ENCODE measurements at regions not wholly inside any gene's neighbourhood (a gene's known extent, or its start where the extent isn't known, plus 50 kb on each side); places are given as distances from the start of the nearest gene placed in this dataset.
"Not testable (repeated sequence)": the region's sequence is repeated elsewhere in the genome, so short reads cannot be mapped to it uniquely, and the experiment has no call there.

DNA sequence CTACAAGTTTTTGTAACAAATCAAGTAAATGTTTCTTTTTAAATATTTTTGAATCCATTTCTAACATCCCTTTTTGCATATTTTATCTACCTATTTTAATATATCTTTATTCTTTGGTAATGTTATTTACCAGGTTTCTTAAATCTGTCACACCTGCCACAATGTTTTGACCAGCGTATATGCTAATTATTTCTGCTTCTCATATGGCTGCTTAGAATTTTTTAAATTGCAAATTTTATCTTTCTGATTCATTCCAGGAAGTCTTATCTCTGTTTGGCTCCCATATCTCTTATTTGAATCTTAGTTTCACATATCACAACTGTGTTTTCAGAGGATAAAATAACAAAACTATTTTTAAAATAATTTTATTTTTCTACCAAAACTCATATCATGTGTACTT is 1411.1 kb downstream of the KCNT2 start:
- DNase-seq (ENCODE audit: low spot score) = no peak

DNA sequence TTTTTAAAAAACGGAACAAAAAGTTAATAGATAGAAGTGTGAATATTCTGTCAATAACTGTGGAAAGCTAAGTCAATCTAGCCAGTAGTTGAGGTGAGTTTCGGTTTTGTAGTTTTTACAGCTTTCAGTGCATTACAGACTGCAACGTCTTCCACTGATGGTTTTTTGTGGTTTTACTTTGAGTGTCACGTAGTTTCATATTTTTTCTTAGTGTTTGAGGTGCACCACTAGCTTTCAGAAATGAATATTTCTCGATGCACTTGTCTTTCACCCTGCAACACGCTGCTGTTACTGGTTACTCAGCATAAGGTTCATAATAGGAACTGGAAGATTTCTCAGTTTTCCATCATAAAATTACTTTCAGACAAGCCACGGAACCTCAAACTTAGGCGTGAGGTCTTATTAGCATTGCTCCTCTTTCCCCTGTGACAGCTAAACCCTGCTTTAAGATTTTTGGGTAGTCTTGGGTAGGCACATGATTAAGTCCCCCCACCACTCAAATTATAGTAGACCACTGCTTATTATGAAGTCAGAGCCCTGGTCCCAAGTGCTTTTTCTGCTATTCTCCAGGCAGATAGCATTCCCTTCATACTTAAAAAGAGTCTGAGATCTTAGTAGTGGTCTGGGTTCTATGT is 1412.7 kb downstream of the KCNT2 start:
- no peak for DNase-seq (ENCODE audit: low spot score)

DNA sequence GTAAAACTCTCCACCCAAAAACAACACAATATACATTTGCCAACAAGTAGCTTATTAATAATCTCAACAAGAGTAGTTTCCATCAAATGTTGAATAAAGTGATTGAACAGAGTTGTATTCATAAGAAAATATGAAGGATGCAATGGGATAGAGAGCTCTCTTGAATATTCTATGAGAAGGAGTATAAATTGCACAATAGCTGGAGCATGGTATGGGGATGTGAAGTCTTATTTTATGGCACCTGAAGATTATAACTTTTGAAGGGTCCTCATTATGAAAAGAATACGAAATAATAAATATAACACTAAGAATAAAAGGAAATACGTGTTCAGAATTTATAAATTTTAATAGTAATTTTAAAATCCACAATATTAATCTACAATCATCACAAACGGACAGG is 1415.1 kb downstream of the KCNT2 start:
- no peak for DNase-seq (ENCODE audit: low spot score)

DNA sequence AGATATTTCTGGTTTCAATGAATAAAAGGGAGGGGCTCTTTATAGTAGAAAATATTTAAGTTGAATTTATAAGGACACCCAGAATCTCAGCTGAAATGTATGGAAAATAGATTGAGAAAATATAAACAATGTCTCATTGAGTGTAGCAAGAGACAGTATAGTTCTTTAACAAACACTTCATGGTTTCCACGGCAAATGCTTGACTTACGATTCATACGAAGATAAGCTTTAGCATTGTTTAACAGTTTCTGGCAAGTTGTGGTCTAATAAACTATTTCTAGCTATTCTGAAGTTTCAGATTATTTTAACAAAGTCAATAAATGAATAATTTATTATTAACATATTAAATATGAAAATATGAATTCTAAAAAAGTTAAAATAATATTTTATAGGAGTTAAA is 1419.4 kb downstream of the KCNT2 start:
- DNase-seq (ENCODE audit: low spot score) = no peak

DNA sequence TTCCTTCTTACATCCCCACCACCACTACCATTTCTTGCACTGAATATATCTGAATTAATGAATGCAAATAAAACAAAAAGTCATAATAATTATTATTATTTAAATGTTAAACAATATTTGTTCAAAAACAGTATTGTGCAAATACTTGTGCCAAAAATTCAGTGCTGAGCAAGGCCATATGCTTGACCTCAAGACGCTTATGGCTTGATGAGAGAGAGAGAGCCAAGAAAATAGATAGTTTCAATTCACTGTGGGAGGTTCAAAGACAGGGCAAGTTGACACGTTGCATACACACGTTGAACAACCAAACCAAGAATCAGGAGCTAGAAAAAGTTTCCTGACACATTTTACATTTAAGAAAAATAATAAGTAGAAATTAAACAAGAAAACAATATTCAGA is 1421.7 kb downstream of the KCNT2 start:
- DNase-seq (ENCODE audit: low spot score) = no peak

DNA sequence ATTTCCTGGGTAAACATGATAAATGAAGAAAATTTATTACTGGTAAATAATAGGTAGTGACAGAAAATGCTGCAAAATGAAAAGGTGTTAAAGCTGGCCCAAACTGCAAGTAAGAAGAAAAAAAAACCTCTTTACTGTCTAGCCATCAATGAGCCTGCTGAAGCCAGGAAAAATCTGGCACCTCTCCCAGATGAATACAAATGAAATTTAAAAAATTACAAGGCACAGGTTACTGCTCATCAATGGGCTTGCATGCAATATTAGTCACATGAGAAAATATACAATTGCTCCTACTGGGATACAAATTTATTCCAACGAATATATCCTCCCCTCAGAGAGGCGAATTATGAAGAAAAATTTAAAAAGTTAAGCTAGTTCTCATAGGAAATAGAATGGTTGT is 1422.5 kb downstream of the KCNT2 start:
- DNase-seq (ENCODE audit: low spot score) = no peak

DNA sequence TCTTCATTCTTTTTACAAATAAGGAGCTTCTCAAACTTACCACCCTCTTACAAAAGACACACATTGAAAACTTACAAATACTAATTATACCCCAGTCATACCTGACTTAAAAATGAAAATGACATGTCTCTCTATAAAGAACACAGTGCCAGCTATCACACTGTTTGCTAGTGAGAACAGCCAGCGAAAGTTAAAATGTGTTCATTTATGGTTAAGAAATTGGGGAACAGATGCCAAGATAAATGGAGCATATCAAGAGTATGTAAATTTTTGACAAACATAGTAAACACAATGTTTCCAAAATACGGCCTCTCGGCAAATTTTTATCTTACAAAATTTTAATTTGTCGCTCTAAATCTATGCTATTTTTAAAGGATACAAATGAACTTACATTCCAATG is 1422.9 kb downstream of the KCNT2 start:
- no peak for DNase-seq (ENCODE audit: low spot score)

DNA sequence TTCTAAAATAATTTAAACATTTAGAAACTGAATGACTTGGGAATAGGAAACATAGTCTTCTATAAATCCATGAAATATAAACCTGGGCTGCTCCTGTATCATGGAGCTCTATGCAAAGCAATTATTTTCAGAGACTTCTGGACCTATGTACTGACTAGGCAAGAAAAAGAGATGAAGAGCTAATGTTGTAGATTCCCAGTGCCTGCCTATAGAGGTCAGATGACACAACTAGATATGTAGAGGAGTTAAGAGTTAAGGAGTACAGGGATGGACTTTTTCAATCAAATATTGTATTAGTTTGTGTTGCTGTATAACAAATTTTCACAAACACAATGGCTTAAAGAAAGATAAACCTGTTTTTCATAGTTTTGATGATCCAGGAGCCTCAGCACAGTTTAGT is 1434.5 kb downstream of the KCNT2 start:
- DNase-seq (ENCODE audit: low spot score) = no peak

DNA sequence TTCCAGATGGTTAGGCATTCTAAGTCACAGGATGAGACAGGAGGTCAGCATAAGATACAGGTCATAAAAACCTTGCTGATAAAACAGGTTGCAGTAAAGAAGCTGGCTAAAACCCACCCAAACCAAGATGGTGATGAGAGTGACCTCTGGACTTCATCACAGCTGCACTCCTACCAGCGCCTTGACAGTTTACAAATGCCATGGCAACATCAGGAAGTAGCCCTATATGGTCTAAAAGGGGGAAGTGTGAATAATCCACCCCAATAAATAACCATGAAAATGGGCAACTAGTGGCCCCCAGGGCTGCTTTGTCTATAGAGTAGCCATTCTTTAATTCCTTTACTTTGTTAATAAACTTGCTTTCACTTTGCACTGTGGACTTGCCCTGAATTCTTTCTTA is 1448.4 kb downstream of the KCNT2 start:
- DNase-seq (ENCODE audit: low spot score) = not testable (repeated sequence)

DNA sequence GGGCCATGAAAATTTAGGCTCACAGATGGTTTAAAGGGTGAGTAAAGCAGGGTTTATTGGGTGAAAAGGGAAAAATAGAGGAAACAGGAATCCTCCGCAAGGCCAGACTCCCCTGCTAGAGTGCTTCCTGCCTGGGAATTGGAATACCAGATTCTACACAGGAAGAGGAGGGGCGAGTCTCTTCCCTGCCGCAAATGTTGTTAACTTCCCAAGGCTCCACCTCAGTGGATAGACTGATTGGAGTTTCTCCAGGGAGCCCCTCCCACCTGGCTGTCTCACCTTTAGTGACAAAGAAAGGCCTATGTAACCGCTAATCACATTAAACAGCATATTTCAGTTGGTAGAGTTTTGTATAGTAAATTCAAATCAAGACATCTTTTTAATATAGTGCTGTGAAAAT is 1450.1 kb downstream of the KCNT2 start:
- no peak for DNase-seq (ENCODE audit: low spot score)

DNA sequence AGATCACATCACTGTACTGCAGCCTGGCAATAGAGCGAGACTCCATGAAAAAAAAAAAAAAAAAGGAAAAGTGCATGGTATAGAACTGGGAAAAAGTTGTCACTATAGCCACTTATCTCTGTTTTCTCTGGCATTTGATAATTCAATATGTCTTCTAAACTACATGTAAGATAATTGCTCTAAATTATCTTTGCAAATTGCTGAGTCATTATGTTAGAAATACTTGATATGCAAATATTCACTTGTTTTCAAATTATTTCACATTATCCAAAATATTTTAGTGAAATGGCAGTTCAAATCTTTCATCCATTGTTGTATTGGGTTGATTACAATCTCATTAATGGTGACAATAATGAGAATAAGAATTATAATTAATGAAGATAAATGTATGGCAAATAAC is 1455.1 kb downstream of the KCNT2 start:
- no peak for DNase-seq (ENCODE audit: low spot score)

DNA sequence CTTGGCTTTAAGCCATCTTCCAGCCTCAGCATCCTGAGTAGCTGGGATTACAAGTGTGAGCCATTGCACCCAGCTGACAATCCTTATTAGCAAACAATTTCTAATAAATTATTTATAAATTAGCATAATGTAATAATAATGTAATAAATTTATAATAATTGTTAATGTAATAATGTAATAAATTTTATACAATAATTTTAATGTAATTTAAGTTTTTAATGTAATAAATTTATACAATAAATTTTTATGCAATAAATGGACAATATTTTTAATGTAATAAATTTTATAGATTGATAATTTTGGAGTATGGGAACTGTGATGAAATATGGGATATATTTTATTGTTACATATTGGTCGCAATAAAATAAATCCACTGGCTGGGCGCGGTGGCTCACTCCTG is 1457.5 kb downstream of the KCNT2 start:
- no peak for DNase-seq (ENCODE audit: low spot score)

DNA sequence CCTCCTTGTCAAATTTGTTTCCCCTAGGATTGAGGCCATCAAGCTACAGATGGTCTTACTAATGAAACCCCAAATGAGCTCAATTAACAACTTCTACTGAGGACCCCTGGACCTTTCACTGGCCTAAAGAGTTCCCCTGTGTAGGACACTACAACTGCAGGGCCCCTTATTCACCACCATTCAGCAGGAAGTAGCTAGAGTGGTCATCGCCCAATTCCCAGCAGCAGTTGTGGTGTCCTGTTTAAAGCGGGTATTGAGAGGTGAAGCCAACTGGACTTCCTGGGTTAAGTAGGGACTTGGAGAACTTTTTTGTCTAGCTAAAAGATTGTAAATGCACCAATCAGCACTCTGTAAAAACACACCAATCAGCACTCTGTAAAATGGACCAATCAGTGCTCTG is 1466.9 kb downstream of the KCNT2 start:
- DNase-seq (ENCODE audit: low spot score) = no peak

DNA sequence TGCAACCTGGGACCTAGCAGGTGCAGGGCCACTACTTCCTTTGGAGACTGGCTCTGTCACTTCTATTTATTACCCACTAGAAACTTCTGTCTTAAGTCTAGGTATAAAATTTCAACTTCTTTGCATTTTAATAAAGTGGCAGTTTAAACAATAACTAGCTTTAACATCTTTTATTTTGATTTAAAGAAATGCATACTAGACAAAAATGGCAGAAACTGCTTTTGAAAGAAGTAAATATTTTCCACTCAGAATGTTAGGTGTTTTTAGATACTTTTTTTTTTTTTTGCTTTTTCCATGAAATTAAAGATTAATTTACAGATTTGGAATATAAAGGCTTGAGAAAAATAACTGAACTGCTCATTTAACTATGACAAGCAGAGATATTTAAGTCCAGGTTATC is 1477.6 kb downstream of the KCNT2 start:
- no peak for DNase-seq (ENCODE audit: low spot score)

DNA sequence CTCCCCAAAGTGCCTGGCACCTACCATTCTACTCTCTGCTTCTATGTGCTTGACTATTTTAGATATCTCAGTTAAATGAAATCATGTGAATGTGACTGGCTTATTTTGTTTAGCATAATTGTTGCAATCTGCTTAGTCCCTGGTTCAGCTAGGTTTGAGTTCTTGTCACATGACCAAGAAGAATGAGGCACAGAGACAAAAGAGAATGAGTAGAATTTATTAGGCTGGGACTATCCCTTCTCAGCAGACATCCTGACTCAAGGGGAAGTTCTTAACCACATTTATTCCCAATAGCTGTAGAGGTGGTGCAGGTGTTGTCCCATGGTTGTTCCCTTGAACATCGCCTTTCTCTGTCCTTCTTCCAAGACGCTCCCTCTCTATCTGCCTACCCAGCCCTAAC is 1485.7 kb downstream of the KCNT2 start:
- DNase-seq (ENCODE audit: low spot score) = no peak

DNA sequence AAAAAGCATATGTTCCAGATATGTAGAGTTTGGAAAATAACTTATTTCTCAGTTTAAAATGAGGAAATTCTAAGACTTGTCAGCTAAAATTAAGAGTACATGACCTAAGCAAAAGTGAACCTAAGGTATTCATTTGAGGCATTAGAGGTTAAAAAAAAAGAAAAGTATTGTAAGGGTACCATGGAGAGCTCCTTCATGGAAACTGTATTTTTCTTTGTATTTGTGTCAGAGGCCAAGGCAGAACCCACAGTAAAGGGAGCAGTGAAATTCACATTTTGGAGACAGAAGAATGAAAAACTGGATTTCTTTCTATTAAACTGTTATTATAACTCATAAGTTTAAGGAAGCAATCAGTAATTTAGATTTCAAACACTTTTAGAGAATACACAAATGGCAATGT is 1494.8 kb downstream of the KCNT2 start:
- no peak for DNase-seq (ENCODE audit: low spot score)

DNA sequence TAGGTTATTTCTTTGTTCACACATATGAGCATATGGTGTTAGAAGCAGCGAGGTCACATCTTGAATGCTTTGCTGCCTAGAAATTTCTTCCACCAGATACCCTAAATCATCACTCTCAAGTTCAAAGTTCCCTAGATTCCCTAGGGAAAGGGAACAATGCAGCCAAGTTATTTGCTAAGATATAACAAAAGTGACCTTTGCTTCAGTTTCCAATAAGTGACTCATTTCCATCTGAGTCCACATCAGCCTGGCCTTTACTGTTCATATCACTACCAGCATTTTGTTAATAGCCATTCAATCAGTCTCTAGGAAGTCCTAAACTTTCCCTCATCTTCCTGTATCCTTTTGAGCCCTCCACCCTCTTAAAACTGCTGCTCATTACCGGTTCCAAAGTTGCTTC is 1502.5 kb downstream of the KCNT2 start:
- no peak for DNase-seq (ENCODE audit: low spot score)

DNA sequence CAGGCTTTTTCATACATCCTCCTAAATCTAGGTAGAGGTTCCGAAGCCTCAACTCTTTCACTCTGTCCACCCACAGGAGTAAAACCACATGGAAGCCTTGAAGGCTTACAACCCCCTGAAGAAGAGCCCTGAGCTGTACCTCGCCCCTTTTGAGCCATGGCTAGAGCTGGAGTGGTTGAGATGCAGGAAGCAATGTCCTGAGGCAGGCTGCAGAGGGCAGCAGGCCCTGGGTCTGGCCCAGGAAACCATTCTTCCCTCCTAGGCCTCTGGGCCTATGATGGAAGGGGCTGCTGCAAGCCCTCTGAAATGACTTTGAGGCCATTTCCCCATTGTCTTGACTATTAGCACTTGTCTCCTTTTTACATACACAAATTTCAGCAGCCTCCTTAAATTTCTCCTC is 1503.0 kb downstream of the KCNT2 start:
- DNase-seq (ENCODE audit: low spot score) = no peak

DNA sequence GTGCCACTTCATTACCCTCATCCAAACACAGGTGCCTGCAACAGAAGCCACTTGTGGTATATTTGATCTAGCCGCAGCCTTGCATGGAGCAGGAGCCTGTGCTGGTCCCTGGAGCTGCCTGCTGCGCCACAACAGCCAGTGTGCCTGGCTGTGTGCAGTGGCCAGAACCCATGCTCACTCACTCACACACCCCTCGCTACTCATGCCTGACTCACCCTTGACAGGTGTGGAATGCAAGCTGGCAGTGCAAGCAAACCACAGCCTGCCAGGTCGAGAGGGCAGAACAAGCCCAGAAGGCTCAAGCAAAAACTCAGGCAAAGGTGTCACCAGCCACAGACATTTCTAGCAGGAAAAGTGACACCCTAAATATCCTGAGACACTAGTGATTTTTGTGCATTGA is 1510.9 kb downstream of the KCNT2 start:
- no peak for DNase-seq (ENCODE audit: low spot score)

DNA sequence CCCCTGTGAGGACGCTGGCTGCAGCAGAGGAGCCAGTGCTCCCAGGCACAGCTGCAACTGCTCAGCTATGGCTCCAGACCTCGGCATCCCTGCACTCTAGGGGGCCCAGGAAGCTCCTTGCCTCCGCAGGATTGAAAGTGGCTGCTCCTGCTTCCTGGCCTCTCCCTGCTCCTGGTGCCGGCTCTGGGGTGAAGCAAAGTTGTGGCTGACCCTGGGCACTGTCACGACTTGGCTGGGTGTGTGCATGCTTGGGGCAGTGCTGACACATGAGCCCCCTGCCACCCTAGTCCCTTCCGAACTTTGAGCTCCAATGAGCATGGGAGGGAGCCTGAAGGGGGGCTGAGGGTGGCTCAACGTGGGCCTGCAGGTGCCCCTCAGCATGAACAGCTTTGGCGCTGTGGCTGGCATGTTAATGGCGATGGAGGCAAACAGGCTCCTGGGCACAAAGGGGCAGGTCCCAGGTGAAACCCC is 1512.2 kb downstream of the KCNT2 start:
- no peak for DNase-seq (ENCODE audit: low spot score)

DNA sequence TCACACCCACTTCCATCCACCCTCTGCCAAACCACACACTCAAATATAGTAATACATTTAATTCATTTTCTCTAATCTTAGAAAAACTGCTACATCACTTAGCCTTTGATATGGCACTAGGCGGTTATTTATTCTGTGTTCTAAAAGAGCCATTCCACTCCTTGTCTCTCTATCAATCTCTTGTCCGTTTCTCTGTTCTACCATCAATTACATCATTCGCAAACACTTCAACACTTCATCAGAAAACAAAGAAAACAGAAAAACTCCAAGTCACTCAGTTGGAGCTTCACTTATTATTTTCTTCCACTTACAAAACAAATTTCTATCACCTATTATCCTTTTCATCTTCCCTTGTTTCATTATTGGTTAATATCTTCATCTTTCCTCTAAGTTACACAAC is 1523.0 kb downstream of the KCNT2 start:
- no peak for DNase-seq (ENCODE audit: low spot score)

DNA sequence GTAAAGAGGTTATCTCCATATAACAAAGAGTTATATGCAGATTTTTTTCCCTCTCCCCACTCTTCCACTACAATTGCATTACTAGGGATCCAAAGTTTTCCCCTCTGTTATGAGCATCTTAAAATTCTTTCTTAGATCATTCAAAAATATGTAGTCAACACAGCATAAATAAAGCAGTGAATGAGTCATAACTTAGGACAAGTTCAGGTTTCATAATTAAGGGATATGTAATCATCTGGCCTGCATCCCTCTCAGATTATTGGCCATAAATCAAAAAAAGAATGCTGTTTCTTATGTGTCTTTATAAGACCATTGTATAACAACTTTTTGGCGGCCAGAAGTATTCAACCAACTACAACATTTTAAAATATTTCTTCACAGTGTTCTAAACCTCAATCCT is 1526.1 kb downstream of the KCNT2 start:
- no peak for DNase-seq (ENCODE audit: low spot score)

DNA sequence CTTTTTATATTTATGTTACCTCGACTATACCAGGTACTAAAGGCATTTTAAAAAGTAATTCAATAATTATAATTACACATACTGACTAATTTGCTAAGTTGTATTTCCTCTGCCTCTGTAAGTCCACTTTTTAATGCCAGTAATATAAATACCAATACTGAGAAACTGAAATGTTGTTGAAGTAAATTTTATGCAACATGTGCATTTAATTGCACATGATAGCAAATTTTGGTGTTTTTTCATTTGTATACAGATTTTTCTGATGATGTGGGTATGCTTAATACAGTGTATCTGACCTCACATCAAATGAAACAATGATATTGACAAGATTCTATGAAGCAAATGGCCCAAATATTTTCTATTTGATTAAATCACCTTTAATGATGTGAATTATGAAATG is 1531.6 kb downstream of the KCNT2 start:
- no peak for DNase-seq (ENCODE audit: low spot score)

DNA sequence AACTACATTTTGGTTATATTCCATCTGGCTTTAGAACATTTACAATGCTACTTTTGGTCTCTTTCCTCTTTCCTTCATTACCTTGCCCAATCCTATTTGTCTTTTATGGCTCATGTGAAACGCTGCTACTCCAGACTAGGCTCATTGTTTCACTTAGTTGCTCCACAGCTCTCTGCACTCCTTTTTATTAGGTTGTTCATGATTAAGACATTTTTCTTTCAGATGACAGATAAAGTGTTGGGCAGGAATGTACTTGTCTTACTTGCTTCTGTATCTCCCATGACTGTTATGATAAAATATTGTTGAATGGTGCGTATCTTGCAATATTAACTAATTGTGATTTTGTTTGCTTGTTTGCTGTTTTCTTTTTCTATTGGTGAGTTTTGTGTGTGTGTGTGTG is 1532.3 kb downstream of the KCNT2 start:
- no peak for DNase-seq (ENCODE audit: low spot score)

DNA sequence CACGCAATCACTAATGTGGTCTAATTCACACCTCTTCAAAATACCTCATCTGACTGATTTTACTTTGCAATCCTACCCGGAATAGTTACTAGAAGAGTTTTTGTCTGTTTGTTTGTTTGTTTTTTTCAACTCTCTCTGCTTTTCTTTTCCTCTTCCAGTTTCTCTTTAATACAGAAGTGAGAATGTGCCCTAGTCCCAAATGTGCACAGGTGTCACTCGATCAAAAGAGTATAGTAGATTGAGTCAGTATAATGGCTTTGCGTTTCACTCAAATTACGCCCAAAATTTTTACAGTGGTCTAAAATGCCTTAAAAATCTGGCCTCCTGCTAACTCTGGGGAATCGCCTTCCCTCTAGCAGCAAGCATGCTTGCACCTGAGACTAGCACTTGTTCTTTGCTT is 1536.8 kb downstream of the KCNT2 start:
- no peak for DNase-seq (ENCODE audit: low spot score)
